ENCODE measurements at regions not wholly inside any gene's neighbourhood (a gene's known extent, or its start where the extent isn't known, plus 50 kb on each side); places are given as distances from the start of the nearest gene placed in this dataset.

- no peak for TF ChIP-seq CTCF (IDR thresholded peaks at IDR 0.05)
- TF ChIP-seq EP300 (IDR thresholded peaks at IDR 0.05) = no peak
Measured at GRCh38 chrX:117301086-117301485, 815.5 kb downstream of the KLHL13 start.
